ENCODE measurements at regions not wholly inside any gene's neighbourhood (a gene's known extent, or its start where the extent isn't known, plus 50 kb on each side); places are given as distances from the start of the nearest gene placed in this dataset.
"Not testable (repeated sequence)": the region's sequence is repeated elsewhere in the genome, so short reads cannot be mapped to it uniquely, and the experiment has no call there.

- DNase-seq (ENCODE audit: low read depth in 2 of 2) = no peak
Observed at GRCh38 chr11:8772571-8773519, 90.3 kb downstream of the RPL27A start.

GRCh38 chr11:8773916-8774539, 91.4 kb downstream of the RPL27A start:
- DNase-seq (ENCODE audit: low read depth in 2 of 2) = no peak

- not testable (repeated sequence) for DNase-seq (ENCODE audit: low read depth in 2 of 2)
Observed at GRCh38 chr11:8774916-8775315, 92.3 kb downstream of the RPL27A start.

- DNase-seq (ENCODE audit: low read depth in 2 of 2) = no peak
Observed at GRCh38 chr11:8775332-8775731, 92.7 kb downstream of the RPL27A start.

GRCh38 chr11:8775734-8776133, 93.1 kb downstream of the RPL27A start:
- DNase-seq (ENCODE audit: low read depth in 2 of 2) = no peak

GRCh38 chr11:8776209-8776608, 93.6 kb downstream of the RPL27A start:
- no peak for DNase-seq (ENCODE audit: low read depth in 2 of 2)

GRCh38 chr11:8777907-8778767, 95.5 kb downstream of the RPL27A start:
- no peak for DNase-seq (ENCODE audit: low read depth in 2 of 2)

GRCh38 chr11:8779107-8779506, 96.5 kb downstream of the RPL27A start:
- no peak for DNase-seq (ENCODE audit: low read depth in 2 of 2)

GRCh38 chr11:8779732-8780131, 97.1 kb downstream of the RPL27A start:
- DNase-seq (ENCODE audit: low read depth in 2 of 2) = no peak

- no peak for DNase-seq (ENCODE audit: low read depth in 2 of 2)
Observed at GRCh38 chr11:8784954-8785353, 102.4 kb downstream of the RPL27A start.

- DNase-seq (ENCODE audit: low read depth in 2 of 2) = no peak
Observed at GRCh38 chr11:8785457-8785856, 102.9 kb downstream of the RPL27A start.

GRCh38 chr11:8785998-8786397, 103.4 kb downstream of the RPL27A start:
- no peak for DNase-seq (ENCODE audit: low read depth in 2 of 2)

- DNase-seq (ENCODE audit: low read depth in 2 of 2) = no peak
Observed at GRCh38 chr11:8786933-8787332, 104.3 kb downstream of the RPL27A start.

- DNase-seq (ENCODE audit: low read depth in 2 of 2) = no peak
Observed at GRCh38 chr11:8787372-8787771, 104.8 kb downstream of the RPL27A start.

GRCh38 chr11:8788616-8789015, 106.0 kb downstream of the RPL27A start:
- DNase-seq (ENCODE audit: low read depth in 2 of 2) = no peak

- DNase-seq (ENCODE audit: low read depth in 2 of 2) = no peak
Observed at GRCh38 chr11:8789864-8790263, 107.3 kb downstream of the RPL27A start.

- DNase-seq (ENCODE audit: low read depth in 2 of 2) = no peak
Observed at GRCh38 chr11:8790968-8791367, 108.4 kb downstream of the RPL27A start.

GRCh38 chr11:8792710-8793109, 110.1 kb downstream of the RPL27A start:
- no peak for DNase-seq (ENCODE audit: low read depth in 2 of 2)

GRCh38 chr11:8793114-8793777, 110.7 kb downstream of the RPL27A start:
- no peak for DNase-seq (ENCODE audit: low read depth in 2 of 2)

- DNase-seq (ENCODE audit: low read depth in 2 of 2) = no peak
Observed at GRCh38 chr11:8794126-8794525, 111.5 kb downstream of the RPL27A start.

- DNase-seq (ENCODE audit: low read depth in 2 of 2) = no peak
Observed at GRCh38 chr11:8794677-8795103, 112.1 kb downstream of the RPL27A start.

- no peak for DNase-seq (ENCODE audit: low read depth in 2 of 2)
Observed at GRCh38 chr11:8796941-8797340, 114.0 kb upstream of the AKIP1 start.

All from activated CD8-positive, alpha-beta memory T cell treated with anti-CD3 and anti-CD28 coated beads for 4 hours (primary cell).